ENCODE measurements at regions not wholly inside any gene's neighbourhood (a gene's known extent, or its start where the extent isn't known, plus 50 kb on each side); places are given as distances from the start of the nearest gene placed in this dataset.

DNA sequence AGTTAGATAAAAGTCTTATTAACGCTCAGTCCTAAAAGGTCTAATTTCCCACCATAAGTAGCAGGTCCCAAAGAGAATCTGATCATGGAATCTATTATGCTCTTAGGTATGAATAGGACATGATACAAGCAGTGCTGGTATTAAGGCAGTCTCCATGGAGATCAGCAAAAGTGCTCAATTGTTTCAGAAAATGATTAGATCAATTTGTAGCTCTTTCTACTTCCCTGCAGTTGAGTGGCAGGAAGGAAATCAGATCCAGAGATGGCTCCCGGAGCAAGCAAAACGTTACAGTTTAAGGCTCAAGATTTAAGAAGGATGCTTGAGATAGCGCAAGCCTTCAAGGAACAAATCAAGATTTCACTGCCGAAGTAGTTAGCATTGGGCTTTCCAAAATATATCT lies 205.7 kb downstream of the DRD1 start:
- DNase-seq: no peak

DNA sequence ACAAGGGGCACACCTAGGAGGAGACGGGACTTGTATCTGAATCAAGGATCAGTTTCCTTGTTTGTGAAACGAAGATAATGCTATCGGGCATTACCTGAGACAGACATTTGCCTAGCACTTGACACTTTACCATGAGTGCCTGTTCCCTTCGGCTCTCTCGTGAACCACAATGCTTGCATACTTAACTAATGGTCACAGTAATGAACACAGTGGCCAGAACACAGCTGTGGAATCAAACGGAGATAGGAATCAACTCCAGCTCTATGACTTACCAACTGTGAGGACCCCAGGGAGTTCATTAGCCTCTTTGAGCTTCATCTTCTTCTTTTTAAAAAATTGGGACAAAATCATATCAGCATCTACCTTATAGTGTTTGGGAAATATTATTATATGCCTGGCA lies 207.8 kb downstream of the DRD1 start:
- no peak for DNase-seq

DNA sequence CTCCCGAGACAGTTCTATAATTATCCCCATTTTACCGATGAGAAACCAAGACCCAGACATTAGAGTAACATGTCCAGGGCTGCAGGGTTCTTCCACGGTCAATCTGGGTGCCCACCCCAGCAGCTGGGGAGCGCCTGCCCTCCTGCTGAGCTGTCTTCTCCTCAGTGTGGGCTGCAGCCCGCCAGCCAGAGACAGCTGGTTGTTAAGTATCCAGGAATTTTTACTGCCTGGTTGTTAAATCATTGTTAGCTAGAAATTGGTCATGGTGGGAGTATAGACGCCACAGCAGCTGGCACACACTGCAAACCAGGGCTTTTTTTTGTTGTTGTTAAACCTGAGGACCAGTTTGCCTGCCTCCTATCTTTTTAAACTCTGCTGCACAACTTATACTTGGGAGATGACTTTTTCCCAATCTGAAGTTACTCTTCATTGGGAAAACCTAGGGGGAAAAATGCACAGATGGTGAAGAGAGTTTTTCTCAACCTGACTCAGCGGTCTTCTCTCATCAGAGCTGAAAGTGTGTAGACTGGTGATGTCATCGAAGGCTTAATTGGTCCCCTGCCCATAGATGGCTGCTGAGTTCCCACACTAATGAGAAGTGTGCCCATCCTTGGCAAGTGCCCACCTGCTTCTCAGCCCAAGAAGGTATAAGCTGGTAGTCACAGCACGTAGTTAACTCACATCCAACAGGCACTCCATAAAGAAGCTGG lies 208.6 kb downstream of the DRD1 start:
- no peak for DNase-seq

DNA sequence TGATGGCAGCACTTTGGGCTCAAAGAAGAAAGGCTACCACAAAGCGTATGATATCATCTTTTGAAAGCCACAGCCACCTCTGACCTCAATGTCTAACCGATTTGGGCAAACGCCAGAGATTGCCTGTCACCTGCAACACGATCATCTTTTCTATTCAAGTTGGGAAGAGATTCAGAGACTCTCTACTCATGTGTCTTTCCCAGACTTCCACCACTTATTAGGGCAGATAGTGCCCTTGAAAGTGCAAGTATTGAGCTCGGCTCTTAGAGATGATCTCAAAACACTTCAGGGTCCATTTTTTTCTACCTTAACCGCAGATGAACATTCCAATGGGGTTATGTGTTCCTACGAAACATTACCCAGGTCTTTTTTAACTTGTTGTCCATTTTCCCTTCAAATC lies 213.7 kb downstream of the DRD1 start:
- no peak for DNase-seq

DNA sequence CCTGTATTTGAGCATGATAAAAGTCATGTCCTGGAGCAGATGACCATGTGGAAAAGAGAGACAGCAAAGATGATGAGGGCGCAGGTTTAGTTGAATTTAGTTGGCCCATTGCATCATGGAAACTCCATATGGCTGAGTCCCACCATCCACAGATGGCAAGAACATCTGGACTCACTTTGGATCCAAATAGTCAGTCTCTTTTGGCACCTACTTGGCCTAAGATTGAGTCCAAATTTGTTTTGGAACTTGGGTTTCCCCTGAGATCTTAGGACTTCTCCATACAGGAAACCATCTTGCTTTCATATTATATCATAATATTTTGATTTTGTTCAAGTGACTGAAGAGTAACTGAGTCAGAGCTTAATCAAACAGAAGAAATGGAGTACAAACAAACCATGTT lies 217.5 kb downstream of the DRD1 start:
- no peak for DNase-seq

DNA sequence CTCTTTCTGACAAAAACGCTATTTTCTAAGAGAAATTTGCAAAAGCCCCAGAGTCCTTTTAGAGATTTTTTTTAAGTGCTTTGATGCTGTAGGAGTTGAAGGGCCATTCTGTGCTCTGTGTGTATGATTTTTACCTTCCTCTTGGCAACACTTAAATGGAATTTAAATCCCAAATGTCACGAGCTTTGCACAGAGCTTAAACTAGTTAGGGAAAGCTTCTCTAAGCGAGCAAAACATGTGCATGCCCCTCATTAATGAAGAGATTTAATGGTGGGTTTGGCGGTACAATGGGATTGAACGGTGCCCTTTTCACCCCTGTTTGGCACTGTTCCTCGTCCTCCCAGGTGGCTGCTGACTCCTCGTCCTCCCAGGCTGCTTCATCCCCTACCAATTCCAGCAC lies 220.7 kb downstream of the DRD1 start:
- no peak for DNase-seq

DNA sequence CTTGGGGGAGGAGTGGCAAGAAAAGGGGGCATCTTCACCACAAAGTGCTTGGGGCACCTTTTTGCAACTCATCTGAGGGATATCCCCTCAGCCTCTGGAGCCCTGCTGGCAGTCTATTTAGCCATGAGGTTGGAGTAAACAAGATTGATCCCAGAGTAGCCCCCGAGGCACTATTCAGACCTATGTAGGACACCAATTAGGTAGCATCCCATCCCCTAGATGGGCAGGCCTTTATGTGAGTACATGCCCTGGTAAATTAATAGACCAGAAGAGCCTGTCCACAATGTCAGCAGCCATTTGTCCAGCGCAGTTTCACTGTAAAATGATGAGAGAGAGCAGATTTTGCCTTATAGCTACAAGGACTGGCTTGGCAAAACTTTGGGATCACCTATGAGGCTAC lies 221.4 kb downstream of the DRD1 start:
- no peak for DNase-seq

DNA sequence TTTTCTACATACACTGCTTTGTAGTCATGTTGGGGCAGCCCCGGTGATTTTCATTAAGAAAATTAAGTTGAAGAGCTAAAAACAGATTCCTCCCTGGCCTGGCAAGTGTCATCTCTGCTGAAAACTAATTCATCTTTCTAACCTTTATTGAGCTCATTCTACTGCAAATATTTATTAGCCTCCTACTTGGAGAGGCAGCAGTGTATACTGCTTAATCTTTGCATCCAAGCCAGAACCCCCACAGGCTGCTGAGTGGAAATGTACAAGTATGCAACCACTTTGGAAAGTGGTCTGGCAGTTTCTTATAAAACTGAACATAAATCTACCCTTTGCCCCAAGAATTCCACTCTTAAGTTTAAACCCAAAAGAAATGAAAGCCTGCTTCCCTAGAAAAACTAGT lies 223.4 kb downstream of the DRD1 start:
- no peak for DNase-seq

DNA sequence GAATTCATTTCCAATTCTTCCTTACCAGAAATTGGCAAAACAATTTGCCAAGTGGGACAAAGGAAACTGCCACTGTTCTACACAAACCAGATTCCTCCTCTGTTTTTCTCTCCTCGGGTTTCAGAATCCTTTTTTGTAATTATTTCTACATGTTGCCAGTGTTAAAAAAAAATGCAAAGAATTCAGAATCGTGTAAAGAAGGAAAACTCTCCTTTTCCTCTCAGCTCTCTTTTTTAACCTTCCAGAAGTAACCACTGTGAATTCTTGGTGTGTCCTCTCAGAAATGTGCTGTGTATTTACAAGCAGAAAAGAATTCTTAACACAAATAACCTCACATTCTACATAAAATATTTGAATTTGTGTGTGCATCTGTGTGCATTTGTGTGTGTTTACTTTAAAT lies 224.6 kb downstream of the DRD1 start:
- no peak for DNase-seq

DNA sequence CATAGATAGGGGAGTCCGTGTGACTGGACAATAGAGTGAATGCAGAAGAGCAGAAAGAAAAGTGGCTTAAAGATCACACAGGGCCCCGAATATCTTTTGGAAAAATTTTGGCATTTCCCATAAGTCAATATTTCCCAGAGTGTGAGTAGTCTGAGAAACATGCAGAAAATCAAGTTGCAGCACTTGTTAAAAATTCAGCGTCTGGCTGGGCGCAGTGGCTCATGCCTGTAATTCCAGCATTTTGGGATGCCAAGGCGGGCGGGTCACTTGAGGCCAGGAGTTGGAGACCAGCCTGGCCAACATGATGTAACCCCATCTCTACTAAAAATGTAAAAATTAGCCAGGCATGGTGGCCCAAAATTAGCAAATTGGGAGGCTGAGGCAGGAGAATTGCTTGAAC lies 227.0 kb downstream of the DRD1 start:
- DNase-seq: no peak

DNA sequence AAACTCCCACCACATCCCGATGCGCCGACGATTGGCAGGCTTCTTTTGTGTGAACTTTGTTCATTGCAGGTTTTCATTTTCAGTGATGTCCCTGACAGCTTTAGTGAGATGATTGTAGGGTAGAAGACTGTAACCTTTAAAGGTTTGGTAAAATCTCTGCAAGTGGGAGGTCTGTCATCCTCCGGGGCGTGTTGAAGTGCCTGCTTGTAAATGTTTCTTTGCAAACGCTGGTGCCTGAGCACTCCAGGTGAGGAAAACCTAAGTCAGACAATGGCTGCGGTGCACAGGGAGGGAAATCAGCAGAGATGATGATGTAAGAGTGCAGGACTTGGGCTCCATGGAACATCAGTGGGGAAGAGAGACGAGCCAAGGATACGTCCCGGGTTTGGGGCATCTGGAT lies 228.1 kb downstream of the DRD1 start:
- no peak for DNase-seq

DNA sequence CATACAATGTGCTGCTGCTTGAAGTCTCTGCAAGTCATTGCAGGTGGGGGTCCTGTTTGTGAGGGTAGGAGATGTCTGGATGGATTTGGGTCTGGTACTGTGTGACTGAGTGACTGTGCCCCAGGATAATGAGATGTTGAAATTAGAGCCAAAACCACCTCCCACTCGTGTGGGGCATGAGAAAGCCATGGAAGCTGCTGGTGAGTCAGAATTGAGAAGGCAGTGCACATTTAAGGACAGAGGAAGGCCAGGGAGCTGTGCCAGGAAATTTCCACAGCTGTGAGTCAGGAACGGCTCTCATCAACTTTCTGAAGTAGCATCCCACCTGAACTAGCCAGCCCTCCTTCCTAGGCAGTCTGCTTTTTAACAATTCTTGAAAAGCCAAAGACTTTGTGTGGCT lies 229.8 kb downstream of the DRD1 start:
- DNase-seq: no peak

DNA sequence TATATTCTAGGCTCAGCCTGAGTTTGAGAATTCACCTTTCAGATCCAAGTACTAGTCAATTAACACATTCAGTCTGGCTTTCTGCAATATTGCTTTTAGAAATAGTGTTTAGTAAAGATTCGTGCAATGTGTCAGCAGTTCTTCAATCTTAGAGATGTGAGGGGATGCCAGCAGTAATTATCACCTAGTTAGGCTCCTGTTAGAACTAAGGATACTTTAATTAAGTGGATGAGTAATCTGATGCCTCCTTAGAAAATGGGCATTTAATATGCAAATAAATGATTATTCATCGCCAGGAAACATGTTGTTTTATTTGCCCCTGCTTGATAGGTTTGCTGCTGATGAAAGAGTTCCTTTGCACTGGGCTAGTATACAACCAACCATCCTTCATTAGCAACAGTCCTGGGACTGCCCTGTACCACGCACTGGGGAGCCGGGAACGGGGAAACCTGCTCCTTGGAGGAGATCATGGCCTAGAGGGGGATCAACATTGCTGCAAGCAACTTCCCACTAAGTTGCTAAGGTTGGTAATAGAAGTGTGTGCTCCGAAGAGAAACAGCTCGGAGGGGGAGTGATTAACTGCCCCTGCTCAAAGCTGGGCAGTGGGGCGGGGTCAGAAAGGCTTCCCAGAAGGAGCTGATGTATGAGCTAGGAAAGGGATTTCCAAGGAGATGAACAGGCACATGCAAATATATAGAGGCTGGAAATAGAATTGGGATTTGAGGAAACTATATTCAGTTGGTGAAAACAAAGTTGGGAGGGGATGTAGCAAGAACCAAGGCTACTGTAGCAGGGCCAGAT lies 231.8 kb downstream of the DRD1 start:
- DNase-seq: no peak

DNA sequence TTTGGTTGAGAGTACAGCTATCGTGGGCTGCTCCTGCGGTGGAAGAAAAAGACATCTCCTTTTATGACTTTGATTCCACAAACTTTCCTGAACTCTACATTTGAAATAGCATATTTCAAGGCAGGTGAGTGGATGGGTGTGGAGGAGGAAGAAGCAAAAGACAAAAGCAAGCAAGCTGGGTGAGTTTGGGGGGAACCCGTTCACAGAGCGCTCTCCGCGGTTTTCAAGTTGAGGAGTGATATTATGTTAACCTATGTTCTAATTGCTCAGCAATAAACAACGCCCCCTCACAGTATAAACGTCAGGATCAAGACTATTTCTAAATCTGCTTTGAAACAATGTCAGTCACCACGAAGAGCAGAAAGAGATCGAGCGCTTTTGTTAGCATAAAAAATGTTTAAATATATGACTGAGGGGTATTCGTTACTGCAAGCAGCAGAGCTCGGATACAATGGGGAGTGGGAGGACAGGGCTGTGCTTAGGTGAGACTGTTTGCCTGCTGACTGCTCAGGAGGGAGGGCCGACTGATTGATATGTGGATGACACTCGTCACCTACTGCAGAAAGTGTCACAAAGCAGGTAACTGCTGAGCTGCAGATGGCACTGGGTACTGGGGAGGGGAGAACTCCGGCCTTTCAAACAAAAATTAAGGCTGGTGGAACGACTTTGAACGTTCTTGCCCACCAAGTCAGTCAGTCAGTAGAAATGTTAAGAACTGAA lies 236.5 kb downstream of the DRD1 start:
- no peak for DNase-seq

DNA sequence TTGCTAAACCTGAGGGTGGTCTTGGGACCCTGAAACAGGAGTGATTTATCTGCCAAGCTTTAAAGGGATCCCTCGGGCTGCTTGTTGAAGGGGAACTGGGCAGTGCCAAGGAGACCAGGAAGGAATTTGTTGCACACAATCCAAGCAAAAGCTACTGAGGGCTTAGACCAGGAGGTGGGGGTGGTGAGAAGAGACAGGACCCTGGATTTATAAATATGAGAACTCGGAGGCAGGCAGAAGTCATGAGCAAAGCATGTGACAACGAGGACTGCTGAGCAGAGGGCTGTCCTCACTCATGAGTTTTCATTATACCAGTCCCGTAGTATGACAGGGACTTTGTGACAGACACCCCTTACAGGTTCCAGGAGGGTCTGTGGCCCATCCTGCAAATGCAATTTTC lies 237.3 kb downstream of the DRD1 start:
- DNase-seq: no peak

DNA sequence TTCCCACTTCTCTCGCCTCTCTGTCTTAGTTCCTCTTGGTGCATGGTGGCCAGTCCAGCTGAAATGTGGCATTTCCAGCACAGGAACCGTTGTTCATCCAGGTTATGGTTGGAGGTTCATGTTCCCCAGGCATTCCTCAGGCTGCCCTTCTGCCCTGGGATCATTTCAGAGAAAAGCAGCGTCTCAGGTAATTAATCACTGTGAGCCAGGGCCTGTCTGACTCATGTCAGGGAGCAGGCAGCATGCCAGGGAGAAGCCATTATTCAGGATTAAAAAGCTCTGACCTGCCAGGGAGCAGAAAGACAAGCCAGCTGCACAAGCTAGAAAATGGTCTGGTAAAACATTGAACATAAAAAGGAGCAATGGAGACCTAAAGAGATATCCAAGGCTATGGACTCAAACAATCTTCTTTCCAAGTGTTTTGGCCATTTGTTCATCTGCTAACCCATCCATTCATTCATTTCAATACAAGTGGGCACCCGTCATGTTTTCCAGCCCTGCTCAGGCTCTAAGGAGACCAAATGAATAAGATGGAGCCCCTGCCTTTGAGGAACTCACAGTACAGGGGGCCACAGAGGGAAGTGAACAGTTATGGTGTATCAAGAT lies 241.4 kb downstream of the DRD1 start:
- DNase-seq: peak; percentile 16

DNA sequence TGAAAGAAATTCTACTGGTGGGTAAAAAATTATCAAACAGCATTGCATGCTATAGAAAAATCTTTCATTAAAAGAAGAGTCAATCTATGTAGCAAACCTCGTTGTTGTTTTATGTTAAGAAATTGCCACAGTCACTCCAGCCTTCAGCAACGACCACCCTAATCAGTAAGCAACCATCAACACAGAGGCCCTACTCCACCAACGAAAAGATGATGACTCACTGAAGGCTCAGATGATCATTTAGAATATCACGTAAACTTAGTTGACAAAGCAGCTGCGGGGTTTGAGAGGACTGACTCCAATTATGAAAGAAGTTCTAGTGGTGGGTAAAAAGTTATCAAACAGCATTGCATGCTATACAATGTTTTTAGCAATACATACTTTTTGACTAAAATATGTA lies 242.6 kb downstream of the DRD1 start:
- no peak for DNase-seq

DNA sequence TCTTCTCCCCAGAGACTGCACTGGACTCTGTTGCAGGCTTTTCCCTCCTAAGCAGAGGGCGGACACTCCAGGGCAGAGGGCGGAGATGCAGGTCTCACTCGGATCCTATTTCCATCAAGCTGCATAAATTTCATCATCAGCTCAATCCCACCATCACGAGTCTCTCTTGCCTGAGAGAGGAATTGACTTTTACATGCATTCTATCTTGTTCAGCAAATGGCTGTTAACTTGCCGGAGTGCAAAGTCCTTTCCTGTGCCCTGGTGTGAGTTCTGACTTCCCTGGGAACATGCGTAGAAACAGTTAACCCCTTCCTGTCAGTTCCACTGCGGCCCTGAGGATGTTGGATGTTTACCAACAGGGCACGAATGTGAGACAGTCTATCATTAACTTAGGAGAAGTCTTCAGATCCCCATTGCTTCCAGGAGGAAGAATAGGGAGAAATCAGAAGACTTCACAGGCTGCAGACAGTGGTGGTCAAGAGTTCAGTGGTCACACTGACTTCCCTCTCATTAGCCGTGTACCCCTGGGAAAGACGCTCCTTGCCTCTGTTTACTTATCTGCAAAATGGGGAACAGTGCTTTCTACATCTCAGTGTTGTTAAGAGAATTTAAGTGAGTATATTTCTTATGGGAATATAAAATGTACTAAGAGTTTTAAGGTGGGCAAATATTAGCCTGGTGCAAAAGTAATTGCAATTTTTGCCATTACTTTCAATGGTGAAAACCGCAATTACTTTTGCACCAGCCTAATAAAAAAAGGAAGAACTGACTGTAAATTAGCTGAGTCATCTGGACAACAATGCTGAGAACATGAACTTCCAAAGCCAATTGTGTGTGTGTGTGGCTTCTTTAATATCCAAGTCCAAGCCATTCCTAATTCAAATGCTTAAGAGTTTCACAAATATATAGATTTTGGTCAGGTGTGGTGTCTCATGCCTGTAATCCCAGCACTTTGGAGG lies 248.0 kb downstream of the DRD1 start:
- DNase-seq: peak; percentile 21

DNA sequence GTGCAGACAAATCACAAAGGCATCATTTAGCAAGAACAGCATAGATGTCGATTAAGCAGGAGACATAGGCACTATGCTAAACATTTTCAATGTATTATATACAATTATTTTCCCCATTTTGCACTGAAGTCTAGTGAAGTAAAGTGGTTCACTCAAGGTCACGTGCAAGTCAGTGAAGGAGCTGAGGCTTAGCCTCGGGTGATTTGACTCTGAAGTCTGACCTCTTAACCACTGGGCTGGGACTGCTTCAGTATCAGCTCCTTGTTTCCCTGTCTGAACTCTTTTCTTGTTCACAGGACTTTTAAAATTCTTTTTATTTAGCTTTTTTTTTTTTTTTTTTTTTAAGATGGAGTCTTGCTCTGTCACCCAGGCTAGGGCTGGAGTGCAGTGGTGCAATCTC lies 262.7 kb downstream of the DRD1 start:
- DNase-seq: no peak

DNA sequence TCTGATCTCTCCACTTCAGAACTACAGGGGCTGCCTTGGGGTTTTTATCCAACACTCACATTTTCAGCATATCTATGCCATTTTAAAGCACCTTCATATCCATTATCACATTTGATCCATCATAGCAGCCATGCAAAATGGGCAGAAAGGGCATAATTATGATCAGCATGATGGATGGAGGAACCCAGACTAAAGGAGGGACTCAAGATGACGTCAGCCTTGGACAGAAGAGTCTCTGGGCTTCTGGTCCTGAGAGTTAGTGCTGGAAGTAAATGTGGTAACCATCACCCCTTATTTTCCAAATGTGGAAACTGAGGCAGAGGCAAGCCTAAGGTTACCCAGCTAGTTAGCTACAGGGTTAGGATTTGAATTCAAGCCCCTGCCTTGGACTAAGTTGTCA lies 273.1 kb downstream of the DRD1 start:
- DNase-seq: no peak

DNA sequence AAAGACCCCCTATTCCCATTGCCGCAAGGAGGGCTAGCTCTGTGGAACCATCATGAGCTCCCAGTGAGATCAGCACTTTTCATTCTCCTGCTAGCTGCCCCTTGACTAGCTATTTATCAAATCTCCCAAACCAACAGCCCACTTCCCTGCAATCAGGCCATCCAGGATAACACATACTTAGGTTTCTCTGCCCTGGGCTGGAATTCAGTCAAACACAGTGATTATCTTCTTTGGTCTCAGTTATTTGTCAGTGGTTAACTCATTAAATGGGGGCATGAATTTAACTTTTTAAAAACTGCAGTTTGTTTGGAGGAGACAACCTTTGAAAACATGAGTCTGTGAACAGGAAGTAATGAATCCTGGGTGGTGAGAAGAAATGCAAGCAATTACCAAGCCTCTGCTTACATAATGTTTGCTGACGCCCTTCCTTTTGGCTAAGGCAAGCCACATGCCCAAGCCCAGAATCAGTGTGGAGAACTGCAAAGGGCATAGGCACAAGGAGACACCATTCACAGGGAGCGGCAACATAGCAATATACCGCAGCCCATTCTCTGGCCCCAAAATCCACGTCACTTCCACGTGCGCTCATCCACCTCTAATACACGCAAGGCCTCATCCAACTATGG lies 275.0 kb downstream of the DRD1 start:
- no peak for DNase-seq

Measured in right kidney (tissue), 1 donor.